ENCODE measurements at regions not wholly inside any gene's neighbourhood (a gene's known extent, or its start where the extent isn't known, plus 50 kb on each side); places are given as distances from the start of the nearest gene placed in this dataset.

DNA sequence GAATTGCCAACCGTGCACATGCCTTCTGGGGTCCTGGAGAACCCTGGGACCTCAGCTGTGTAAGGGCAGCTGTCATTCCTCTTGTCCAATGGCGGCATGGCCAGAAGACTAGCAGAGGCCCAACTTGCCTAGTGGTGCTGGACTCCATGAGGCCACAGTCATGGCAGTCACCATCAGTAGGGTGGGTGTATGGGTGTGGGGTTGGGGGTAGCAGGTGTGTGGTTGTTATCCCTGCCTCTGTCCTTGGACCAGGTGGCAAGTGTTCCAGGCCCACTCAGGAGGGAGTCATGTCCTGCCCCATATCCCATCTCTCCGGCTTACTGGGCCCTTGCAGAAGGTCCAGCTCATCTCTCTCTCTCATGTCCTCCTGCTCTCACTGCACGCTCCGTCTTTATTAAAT lies 1596.2 kb downstream of the MRPL39 start:
- TF ChIP-seq, protein P1, sequence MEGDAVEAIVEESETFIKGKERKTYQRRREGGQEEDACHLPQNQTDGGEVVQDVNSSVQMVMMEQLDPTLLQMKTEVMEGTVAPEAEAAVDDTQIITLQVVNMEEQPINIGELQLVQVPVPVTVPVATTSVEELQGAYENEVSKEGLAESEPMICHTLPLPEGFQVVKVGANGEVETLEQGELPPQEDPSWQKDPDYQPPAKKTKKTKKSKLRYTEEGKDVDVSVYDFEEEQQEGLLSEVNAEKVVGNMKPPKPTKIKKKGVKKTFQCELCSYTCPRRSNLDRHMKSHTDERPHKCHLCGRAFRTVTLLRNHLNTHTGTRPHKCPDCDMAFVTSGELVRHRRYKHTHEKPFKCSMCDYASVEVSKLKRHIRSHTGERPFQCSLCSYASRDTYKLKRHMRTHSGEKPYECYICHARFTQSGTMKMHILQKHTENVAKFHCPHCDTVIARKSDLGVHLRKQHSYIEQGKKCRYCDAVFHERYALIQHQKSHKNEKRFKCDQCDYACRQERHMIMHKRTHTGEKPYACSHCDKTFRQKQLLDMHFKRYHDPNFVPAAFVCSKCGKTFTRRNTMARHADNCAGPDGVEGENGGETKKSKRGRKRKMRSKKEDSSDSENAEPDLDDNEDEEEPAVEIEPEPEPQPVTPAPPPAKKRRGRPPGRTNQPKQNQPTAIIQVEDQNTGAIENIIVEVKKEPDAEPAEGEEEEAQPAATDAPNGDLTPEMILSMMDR (conservative IDR thresholded peaks at IDR 0.05; ENCODE audit: low read length): no peak
- TF ChIP-seq EZH2phosphoT487 (IDR thresholded peaks at IDR 0.05; ENCODE audit: borderline replicate concordance): no peak

Data from Loucy (cell line).